Gastrocnemius medialis (tissue), 4 donors: ENCODE measurements at regions not wholly inside any gene's neighbourhood (a gene's known extent, or its start where the extent isn't known, plus 50 kb on each side); places are given as distances from the start of the nearest gene placed in this dataset.

ENCODE experiments used
- ATAC-seq, 2 donors: fragments of 150-250 bp; one replicate each; pipeline ENCODE4 v1.9.1; 2016
- DNase-seq, 2 donors: peaks; one replicate each; pipeline ENCODE4 v3.0.0-alpha.2; 2019
- H3K27ac ChIP-seq, 4 donors: fragments of 200-600 bp; sonication (generic); 1 replicate in 1 of 4; 2 replicates in 3 of 4; pipeline ENCODE4 v1.5.1; 2016 to 2018; ENCODE audit warnings: mild to moderate bottlenecking in 2 of 4, moderate library complexity in 1 of 4
- H3K27me3 ChIP-seq, 3 donors: fragments of 200-600 bp; sonication (generic) in 2 of 3; 1 replicate in 1 of 3; 2 replicates in 2 of 3; pipeline versions ENCODE4 v1.5.1 to v1.6.0; 2016 to 2019; ENCODE audit warnings: mild to moderate bottlenecking in 1 of 3, moderate library complexity in 1 of 3
- H3K36me3 ChIP-seq, 2 donors: fragments of 200-600 bp; sonication (generic) in 1 of 2; one replicate each; pipeline ENCODE4 v1.5.1; 2017 to 2018
- H3K4me1 ChIP-seq, 2 donors: fragments of 200-600 bp; sonication (generic) in 1 of 2; one replicate each; pipeline ENCODE4 v1.5.1; 2016 to 2017; ENCODE audit warnings: mild to moderate bottlenecking in 2 of 2
- H3K4me3 ChIP-seq, 4 donors: fragments of 200-600 bp; sonication (generic) in 3 of 4; 1 replicate in 1 of 4; 2 replicates in 3 of 4; pipeline ENCODE4 v1.5.1; 2016 to 2019; ENCODE audit warnings: mild to moderate bottlenecking in 2 of 4
- H3K9me3 ChIP-seq, 3 donors: fragments of 200-600 bp; sonication (generic) in 2 of 3; 1 replicate in 1 of 3; 2 replicates in 2 of 3; pipeline ENCODE4 v1.5.1; 2016 to 2019
- CTCF ChIP-seq, 5 experiments: fragments of 450-650 bp in 3 of 5; fragments of 200-600 bp in 2 of 5; sonication (generic) in 2 of 5; IDR thresholded peaks in 4 of 5; conservative IDR thresholded peaks in 1 of 5; 1 replicate in 4 of 5; 2 replicates in 1 of 5; pipeline ENCODE4 v1.5.1; 2016 to 2019; ENCODE audit warnings: antibody characterized with exemption in 5 of 5, mild to moderate bottlenecking in 3 of 5, moderate library complexity in 3 of 5
- POLR2A ChIP-seq, 2 donors: fragments of 450-650 bp; IDR thresholded peaks; one replicate each; pipeline ENCODE4 v1.6.1; 2017; ENCODE audit warnings: antibody characterized with exemption in 2 of 2, mild to moderate bottlenecking in 2 of 2, moderate library complexity in 2 of 2
- in situ Hi-C, 4 donors: fragments of 200-750 bp; cut with MboI; loops; one replicate each; pipeline versions ENCODE4 v1.15.0 to v1.8.0; 2017; ENCODE audit warnings: low sequenced_read_pairs in 4 of 4
- intact Hi-C: fragments of 100-400 bp; cut with DNase I; formaldehyde crosslinking; loops from one replicate; pipeline ENCODE4 v1.15.1; 2023; ENCODE audit warnings: low total_unique reads

GRCh38 chr15:62874959-62875625 is 167.5 kb upstream of the TPM1 start:
- H3K36me3 ChIP-seq, result no peaks in the 10 kb centered on the region
- H3K9me3 ChIP-seq, result no peaks in the 10 kb centered on the region
- H3K4me1 ChIP-seq, result peaks cover 3 to 7% of the 10 kb centered on the region in 2 donors
- no peak for TF ChIP-seq POLR2A (IDR thresholded peaks at IDR 0.05)
- no peak for TF ChIP-seq CTCF (IDR thresholded peaks at IDR 0.05 in 4 of 5, conservative IDR thresholded peaks at IDR 0.05 in 1 of 5)
- no peak overlapping the region for H3K27ac ChIP-seq
- in situ Hi-C loops (no loop called here), intact Hi-C loops (no loop called here)
- ATAC-seq, result no peak
- DNase-seq, result no peak
- H3K4me3 ChIP-seq, result no peak overlapping the region
- no peaks in the 10 kb centered on the region for H3K27me3 ChIP-seq

GRCh38 chr15:62875626-62876021 is 166.9 kb upstream of the TPM1 start:
- in situ Hi-C loops (no loop called here), intact Hi-C loops (no loop called here)
- ATAC-seq (no peak), DNase-seq (no peak)
- Histone ChIP-seq H3K36me3 (no peaks in the 10 kb centered on the region), H3K4me3 (no peak overlapping the region), H3K9me3 (no peaks in the 10 kb centered on the region), H3K27me3 (no peaks in the 10 kb centered on the region), H3K4me1 (peaks cover 3 to 12% of the 10 kb centered on the region in 2 donors), H3K27ac (no peak overlapping the region)
- TF ChIP-seq POLR2A (IDR thresholded peaks at IDR 0.05) (no peak), CTCF (IDR thresholded peaks at IDR 0.05 in 4 of 5, conservative IDR thresholded peaks at IDR 0.05 in 1 of 5) (no peak)

GRCh38 chr15:62877276-62877857 is 165.2 kb upstream of the TPM1 start:
- DNase-seq (no peak), ATAC-seq (no peak)
- TF ChIP-seq CTCF (IDR thresholded peaks at IDR 0.05 in 4 of 5, conservative IDR thresholded peaks at IDR 0.05 in 1 of 5) (no peak), POLR2A (IDR thresholded peaks at IDR 0.05) (no peak)
- H3K9me3 ChIP-seq, result no peaks in the 10 kb centered on the region
- peaks cover 3 to 21% of the 10 kb centered on the region in 2 donors for H3K4me1 ChIP-seq
- H3K27me3 ChIP-seq, result no peaks in the 10 kb centered on the region
- no peak overlapping the region for H3K27ac ChIP-seq
- intact Hi-C loops, result no loop called here
- no peak overlapping the region for H3K4me3 ChIP-seq
- in situ Hi-C loops, result no loop called here
- no peaks in the 10 kb centered on the region for H3K36me3 ChIP-seq

- in situ Hi-C loops, result no loop called here
- H3K27ac ChIP-seq, result no peak overlapping the region
- no peaks in the 10 kb centered on the region for H3K36me3 ChIP-seq
- peaks cover 3 to 21% of the 10 kb centered on the region in 2 donors for H3K4me1 ChIP-seq
- H3K9me3 ChIP-seq, result no peaks in the 10 kb centered on the region
- H3K4me3 ChIP-seq, result no peak overlapping the region
- DNase-seq, result no peak
- ATAC-seq, result no peak
- no peaks in the 10 kb centered on the region for H3K27me3 ChIP-seq
- intact Hi-C loops, result no loop called here
- TF ChIP-seq CTCF (IDR thresholded peaks at IDR 0.05 in 4 of 5, conservative IDR thresholded peaks at IDR 0.05 in 1 of 5) (no peak), POLR2A (IDR thresholded peaks at IDR 0.05) (no peak)
Observed at GRCh38 chr15:62878070-62878469, 164.5 kb upstream of the TPM1 start.
